IMR-90 (cell line): ENCODE measurements at regions not wholly inside any gene's neighbourhood (a gene's known extent, or its start where the extent isn't known, plus 50 kb on each side); places are given as distances from the start of the nearest gene placed in this dataset.

Experiments used
- CTCF ChIP-seq: conservative IDR thresholded peaks from 2 replicates; pipeline ENCODE4 v1.5.1; 2012; ENCODE audit warnings: mild to moderate bottlenecking, low read depth, low read length, improper control_type of control experiment
- MAFK ChIP-seq: IDR thresholded peaks from 2 replicates; pipeline ENCODE4 v1.6.1; 2012; ENCODE audit warnings: low read depth, low read length, improper control_type of control experiment
- RCOR1 ChIP-seq: IDR thresholded peaks from 2 replicates; pipeline ENCODE4 v1.6.1; 2012; ENCODE audit warnings: mild to moderate bottlenecking, low read length, improper control_type of control experiment; ENCODE audit not compliant: insufficient replicate concordance
- SMC3 ChIP-seq: fragments of 150-350 bp; IDR thresholded peaks from 2 replicates; pipeline ENCODE4 v1.6.1; 2016; ENCODE audit warnings: low read depth, mild to moderate bottlenecking, antibody characterized with exemption, low read length, moderate library complexity

- no peak for TF ChIP-seq RCOR1
- TF ChIP-seq CTCF: no peak
- no peak for TF ChIP-seq SMC3
- TF ChIP-seq MAFK: no peak
Observed at GRCh38 chr16:17696616-17697015, 225.9 kb upstream of the XYLT1 start.
